T47D (cell line): ENCODE measurements at regions not wholly inside any gene's neighbourhood (a gene's known extent, or its start where the extent isn't known, plus 50 kb on each side); places are given as distances from the start of the nearest gene placed in this dataset.

ENCODE experiments used
- DNase-seq, 2 experiments: peaks; one replicate each; pipeline versions ENCODE4 v3.0.0 to v3.0.0-alpha.2; 2011 to 2012; ENCODE audit warnings: low read depth in 1 of 2, low spot score in 1 of 2
- JUND ChIP-seq: IDR thresholded peaks from 2 replicates; pipeline ENCODE4 v1.6.1; 2012; ENCODE audit warnings: low read depth
- in situ Hi-C: cut with HindIII; loops from 2 replicates; pipeline ENCODE4 v1.10.0; 2016; ENCODE audit warnings: low sequenced_read_pairs, low pct_unique_long_range_greater_than_20kb

- no peak for TF ChIP-seq JUND
- no peak for DNase-seq
- in situ Hi-C loops = no loop called here
Measured at GRCh38 chrX:3403748-3404147, 57.3 kb upstream of the MXRA5 start.
